Activated naive CD4-positive, alpha-beta T cell treated with anti-CD3 and anti-CD28 coated beads for 36 hours (primary cell): ENCODE measurements at regions not wholly inside any gene's neighbourhood (a gene's known extent, or its start where the extent isn't known, plus 50 kb on each side); places are given as distances from the start of the nearest gene placed in this dataset.

Experiments
- CTCF ChIA-PET: fragments of 350-600 bp; sonication (Branson Sonifier 250); formaldehyde crosslinking; loops from one replicate; lab custom pipeline; 2021; ENCODE audit warnings: antibody characterized with exemption; lab: Charles Lee
- DNase-seq: peaks from one replicate; pipeline ENCODE4 v3.0.0-alpha.2; 2020
- H3K27ac Mint-ChIP-seq: one replicate; pipeline ENCODE4 v1.8.0; 2021; ENCODE audit warnings: mild to moderate bottlenecking, mixed read lengths
- H3K27me3 Mint-ChIP-seq: one replicate; pipeline ENCODE4 v1.8.0; 2021; ENCODE audit warnings: low read depth, mixed read lengths
- H3K36me3 Mint-ChIP-seq: one replicate; pipeline ENCODE4 v1.8.0; 2021; ENCODE audit warnings: low read depth, mixed read lengths
- H3K4me1 Mint-ChIP-seq: one replicate; pipeline ENCODE4 v1.8.0; 2021; ENCODE audit warnings: low read depth, mixed read lengths
- H3K4me3 Mint-ChIP-seq: one replicate; pipeline ENCODE4 v1.8.0; 2021; ENCODE audit warnings: mild to moderate bottlenecking, moderate library complexity, mixed read lengths
- H3K9me3 Mint-ChIP-seq: one replicate; pipeline ENCODE4 v1.8.0; 2021; ENCODE audit warnings: mixed read lengths
- intact Hi-C: fragments of 100-400 bp; cut with micrococcal nuclease; formaldehyde crosslinking; loops from one replicate; pipeline ENCODE4 v1.15.1; 2023

DNA sequence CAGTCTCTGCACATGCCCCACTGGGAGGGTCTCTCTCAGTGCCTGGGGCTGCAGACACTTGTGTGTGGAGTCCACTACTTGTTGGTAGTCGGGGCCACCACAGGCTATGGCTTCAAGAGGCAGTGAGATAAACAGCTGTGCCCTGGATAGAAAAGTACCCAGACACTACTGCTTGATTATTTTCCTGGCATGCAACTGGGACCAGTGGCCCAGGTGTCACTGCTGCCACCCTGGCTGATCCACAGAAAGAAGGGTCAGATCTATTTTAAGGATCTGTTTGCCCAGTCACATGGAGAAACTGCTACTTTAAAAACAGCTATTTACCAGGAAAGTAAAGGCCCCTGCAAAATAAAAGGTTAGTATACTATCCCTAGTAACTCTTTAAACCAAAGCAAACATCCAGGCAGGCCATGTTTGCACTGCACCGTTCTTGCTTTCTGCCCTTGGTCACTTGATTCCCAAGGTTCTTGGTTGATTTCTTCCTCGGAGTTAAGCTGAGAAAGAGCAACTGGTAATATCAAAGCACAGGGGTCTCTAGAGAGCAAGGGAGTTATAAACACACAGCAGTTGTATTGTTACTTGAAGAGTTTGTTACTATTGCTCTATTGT lies 99.9 kb downstream of the GLUL start:
- CTCF ChIA-PET: interaction anchor here (2.5 kb wide), 1 partner anchor 148 kb away, joined by 11 read pairs; no protein-coding TSS in a partner anchor
- no peaks in the 10 kb centered on the region for H3K27me3 Mint-ChIP-seq
- H3K4me3 Mint-ChIP-seq: no peak overlapping the region
- intact Hi-C loops: no loop called here
- DNase-seq: no peak
- no peaks in the 10 kb centered on the region for H3K36me3 Mint-ChIP-seq
- H3K4me1 Mint-ChIP-seq: no peaks in the 10 kb centered on the region
- no peak overlapping the region for H3K27ac Mint-ChIP-seq
- no peaks in the 10 kb centered on the region for H3K9me3 Mint-ChIP-seq

DNA sequence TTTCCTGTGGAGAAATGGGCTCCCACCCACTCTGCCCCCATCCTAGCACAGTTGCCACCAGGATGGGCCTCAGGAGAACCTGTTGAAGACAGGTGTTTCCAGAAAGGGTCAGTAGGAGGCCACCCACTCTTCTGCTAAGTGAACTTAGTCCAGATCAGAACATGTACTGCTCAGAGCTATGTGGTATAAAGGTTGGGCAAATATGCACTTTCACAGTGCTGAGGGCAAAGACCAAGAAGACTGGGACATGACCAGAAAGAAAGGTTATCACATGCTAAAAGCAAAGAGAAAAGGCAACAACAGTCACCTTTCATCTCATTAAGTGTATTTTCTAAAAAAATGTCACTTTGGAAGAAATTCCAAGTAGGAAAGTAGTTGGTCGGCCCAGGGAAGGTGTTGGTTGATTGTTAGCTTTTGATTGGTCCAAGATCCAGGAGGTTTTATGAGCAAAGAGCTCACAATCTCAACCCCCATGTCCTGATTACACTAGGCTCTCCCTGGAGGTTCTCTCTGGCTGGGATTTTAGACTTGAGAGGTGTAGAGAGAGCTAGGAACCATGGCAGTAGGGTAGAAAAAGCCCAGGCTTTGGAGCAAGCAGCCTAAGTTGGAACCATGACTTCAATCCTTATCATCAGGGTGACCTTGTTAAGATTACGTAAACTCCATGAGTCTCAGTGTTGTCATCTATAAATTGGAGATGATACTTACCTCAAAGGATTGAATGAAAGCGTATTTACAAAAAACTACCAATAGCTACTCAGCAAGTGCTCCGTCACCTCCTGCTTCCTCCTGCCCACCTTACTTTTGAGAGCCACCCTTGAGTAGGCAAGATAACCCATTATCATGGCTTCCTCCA lies 102.6 kb downstream of the GLUL start:
- no peaks in the 10 kb centered on the region for H3K27me3 Mint-ChIP-seq
- H3K36me3 Mint-ChIP-seq: no peaks in the 10 kb centered on the region
- H3K27ac Mint-ChIP-seq: no peak overlapping the region
- no peaks in the 10 kb centered on the region for H3K9me3 Mint-ChIP-seq
- intact Hi-C loops: no loop called here
- CTCF ChIA-PET: interaction anchor here (1.4 to 2.5 kb wide), 2 partner anchors 40 to 146 kb away, joined by 4 to 11 read pairs; no protein-coding TSS in a partner anchor
- H3K4me3 Mint-ChIP-seq: no peak overlapping the region
- no peak for DNase-seq
- H3K4me1 Mint-ChIP-seq: peaks cover 5% of the 10 kb centered on the region

DNA sequence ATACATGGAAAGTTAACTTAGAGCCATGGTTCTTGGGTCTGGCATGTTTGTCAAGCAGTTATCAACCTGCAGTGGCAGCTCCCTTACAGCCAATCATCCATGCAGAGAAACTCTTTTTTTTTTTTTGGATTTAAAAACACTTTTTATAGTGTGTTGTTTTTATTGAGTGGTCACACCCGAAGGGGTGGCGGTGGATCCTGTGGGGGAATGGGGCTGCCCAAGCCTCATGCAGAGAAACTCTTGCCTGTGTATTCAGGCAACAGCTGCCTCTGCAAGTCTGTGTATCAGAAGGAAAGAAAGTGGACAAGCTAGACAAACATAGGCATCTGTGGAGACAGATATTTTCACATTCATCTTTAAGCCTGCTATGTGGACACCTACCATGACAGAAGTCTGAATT lies 104.8 kb downstream of the GLUL start:
- Mint-ChIP-seq H3K4me1 (peaks cover 8% of the 10 kb centered on the region), H3K27ac (no peak overlapping the region), H3K36me3 (no peaks in the 10 kb centered on the region), H3K27me3 (no peaks in the 10 kb centered on the region), H3K9me3 (no peaks in the 10 kb centered on the region), H3K4me3 (no peak overlapping the region)
- intact Hi-C loops: no loop called here
- no peak for DNase-seq
- CTCF ChIA-PET: interaction anchor here (0.6 kb wide), 1 partner anchor 992 kb away, joined by 3 read pairs; no protein-coding TSS in a partner anchor

DNA sequence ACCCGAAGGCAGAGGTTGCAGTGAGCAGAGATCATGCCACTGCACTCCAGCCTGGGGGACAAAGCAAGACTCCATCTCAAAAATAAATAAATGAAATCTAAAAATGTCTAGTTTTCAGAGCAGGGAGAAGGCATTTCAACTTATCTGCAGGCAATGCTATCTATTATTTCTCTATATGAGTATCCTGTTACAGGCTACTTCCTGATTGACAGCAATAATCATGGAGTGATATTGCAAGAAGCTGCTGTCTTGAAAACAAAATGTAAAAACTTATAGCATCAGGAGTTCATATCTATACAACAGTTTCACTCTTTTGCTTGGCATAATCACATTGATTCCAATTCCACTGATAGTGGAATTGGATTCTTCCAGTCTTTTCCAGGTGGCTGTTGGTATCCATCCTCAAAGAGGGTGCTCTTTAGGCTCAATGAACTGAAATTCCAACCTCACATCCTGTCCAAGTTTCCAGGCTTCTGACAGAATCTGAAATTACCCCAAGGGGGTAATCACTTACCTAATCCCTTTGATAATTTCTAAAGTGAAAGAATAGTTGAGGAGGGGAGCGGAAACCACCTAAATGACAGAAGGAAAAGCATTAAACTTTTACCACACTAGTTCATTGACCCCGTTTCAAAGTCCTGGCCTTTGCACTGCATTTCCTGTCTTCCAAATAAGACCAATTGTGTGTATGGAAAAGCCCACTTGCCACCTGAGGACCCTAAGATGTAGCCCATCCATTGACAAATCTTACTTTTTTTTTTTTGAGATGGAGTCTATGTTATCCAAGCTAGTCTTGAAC lies 107.6 kb downstream of the GLUL start:
- Mint-ChIP-seq H3K36me3 (no peaks in the 10 kb centered on the region), H3K4me1 (peaks cover 8% of the 10 kb centered on the region), H3K27me3 (no peaks in the 10 kb centered on the region), H3K27ac (no peak overlapping the region), H3K4me3 (no peak overlapping the region), H3K9me3 (no peaks in the 10 kb centered on the region)
- intact Hi-C loops: no loop called here
- DNase-seq: no peak
- CTCF ChIA-PET: interaction anchor here (0.6 to 1.5 kb wide), 2 partner anchors 141 to 1294 kb away, joined by 3 to 5 read pairs; no protein-coding TSS in a partner anchor

DNA sequence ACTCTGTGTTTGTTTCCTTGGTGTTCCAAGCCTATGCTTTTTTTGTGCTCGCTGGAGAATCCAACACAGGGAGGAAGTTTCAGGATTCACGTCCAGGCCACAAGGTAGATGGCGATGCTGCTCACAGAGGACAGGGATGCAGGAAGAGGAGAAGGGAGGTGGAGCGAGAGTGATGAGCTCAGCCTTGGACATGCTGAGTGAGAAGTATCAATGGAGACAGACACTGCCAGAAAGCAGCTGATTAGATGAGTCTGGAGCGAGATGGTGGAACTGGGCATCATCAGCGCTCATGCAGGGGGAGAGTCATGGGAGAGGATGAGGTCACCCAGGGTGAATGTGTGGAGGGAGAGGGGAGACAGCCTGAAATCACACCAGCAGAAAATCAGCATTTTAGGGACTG lies 110.0 kb downstream of the GLUL start:
- CTCF ChIA-PET: no interaction called here
- no peak for DNase-seq
- no peaks in the 10 kb centered on the region for H3K9me3 Mint-ChIP-seq
- intact Hi-C loops: no loop called here
- no peak overlapping the region for H3K4me3 Mint-ChIP-seq
- H3K36me3 Mint-ChIP-seq: no peaks in the 10 kb centered on the region
- no peak overlapping the region for H3K27ac Mint-ChIP-seq
- H3K27me3 Mint-ChIP-seq: no peaks in the 10 kb centered on the region
- H3K4me1 Mint-ChIP-seq: peaks cover 8% of the 10 kb centered on the region

DNA sequence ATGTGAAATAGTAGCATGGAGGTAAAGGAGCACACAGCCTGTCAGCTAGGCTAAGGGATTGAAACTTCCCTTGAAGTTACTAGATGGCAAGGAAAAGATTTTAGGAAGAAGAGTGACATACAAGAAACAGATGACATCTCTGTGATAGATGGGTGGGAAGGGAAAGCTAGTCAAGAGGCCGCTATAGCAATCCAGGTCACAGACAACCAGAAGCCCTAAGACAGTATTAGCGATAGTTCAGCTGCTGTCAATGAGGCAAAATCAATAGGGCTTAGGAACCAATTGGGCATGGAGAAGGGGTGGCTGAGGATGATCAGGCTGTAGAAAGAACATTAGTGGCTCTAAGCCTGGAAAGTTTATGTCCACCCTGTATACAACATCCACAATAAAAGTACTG lies 111.1 kb downstream of the GLUL start:
- Mint-ChIP-seq H3K36me3 (no peaks in the 10 kb centered on the region), H3K4me1 (peaks cover 8% of the 10 kb centered on the region), H3K27ac (no peak overlapping the region), H3K4me3 (no peak overlapping the region), H3K9me3 (no peaks in the 10 kb centered on the region), H3K27me3 (no peaks in the 10 kb centered on the region)
- intact Hi-C loops: no loop called here
- no peak for DNase-seq
- CTCF ChIA-PET: interaction anchor here (0.9 kb wide), 1 partner anchor 137 kb away, joined by 6 read pairs; no protein-coding TSS in a partner anchor

DNA sequence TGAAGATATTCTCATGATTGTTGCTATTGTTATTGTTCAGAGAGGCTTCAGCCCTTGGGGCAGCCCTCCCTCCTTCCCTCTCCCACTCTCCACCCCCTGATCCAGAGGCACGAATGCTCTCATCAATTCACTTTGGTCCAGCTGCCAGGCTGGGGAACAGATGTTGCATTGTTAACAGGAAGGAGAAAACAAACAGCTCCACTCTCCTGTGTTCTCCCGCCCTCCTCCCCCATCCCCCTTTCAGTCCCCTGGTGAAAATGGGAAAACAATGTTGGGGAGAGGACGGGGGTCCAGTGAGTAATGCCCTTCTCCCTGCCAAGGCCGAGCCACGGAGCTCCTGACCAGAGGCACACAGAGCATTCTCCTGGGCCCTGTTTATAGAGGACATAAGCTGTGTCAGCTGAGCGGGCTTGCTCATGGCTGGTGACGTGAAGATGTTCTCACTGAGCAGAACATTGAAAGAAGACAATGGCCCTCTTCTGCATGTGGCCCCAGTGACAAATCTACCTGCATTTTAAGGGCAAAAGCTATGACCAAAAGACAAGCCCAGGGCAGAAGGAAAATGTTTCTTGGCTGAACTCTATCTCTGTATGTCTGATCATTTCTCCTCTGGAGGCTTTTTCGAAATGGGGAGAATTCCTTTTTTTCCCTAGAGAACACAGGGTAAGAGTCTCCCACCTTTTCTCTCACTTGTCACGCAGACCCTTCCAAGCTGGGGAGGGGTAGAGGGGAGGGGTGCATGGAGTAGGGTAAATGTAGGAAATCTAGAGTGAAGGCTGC lies 111.7 kb downstream of the GLUL start:
- CTCF ChIA-PET: no interaction called here
- no peak for DNase-seq
- intact Hi-C loops: no loop called here
- Mint-ChIP-seq H3K27ac (no peak overlapping the region), H3K36me3 (no peaks in the 10 kb centered on the region), H3K9me3 (no peaks in the 10 kb centered on the region), H3K4me3 (no peak overlapping the region), H3K4me1 (peaks cover 8% of the 10 kb centered on the region), H3K27me3 (no peaks in the 10 kb centered on the region)

DNA sequence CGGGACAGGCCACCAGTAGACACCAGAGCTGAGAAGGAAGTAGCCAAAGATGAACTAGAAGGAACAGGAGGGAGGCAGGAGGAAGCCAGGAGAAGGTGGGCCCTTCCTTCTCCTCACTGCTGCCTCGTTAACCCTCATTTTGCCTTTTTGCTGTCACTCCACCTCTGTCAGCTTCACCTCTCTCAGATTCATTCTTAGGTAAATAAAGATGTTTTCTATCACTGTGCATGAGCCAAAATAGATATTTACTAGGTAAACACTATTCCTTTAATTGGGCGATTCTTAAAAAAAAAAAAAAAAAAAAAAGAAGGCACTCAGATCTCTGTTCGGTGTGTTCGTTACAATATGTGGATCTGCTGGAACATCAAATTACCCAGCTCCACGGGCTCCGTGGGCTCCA lies 112.3 kb downstream of the GLUL start:
- no peaks in the 10 kb centered on the region for H3K9me3 Mint-ChIP-seq
- H3K4me3 Mint-ChIP-seq: no peak overlapping the region
- peaks cover 6% of the 10 kb centered on the region for H3K4me1 Mint-ChIP-seq
- H3K36me3 Mint-ChIP-seq: no peaks in the 10 kb centered on the region
- DNase-seq: no peak
- no peak overlapping the region for H3K27ac Mint-ChIP-seq
- CTCF ChIA-PET: no interaction called here
- H3K27me3 Mint-ChIP-seq: no peaks in the 10 kb centered on the region
- intact Hi-C loops: no loop called here

DNA sequence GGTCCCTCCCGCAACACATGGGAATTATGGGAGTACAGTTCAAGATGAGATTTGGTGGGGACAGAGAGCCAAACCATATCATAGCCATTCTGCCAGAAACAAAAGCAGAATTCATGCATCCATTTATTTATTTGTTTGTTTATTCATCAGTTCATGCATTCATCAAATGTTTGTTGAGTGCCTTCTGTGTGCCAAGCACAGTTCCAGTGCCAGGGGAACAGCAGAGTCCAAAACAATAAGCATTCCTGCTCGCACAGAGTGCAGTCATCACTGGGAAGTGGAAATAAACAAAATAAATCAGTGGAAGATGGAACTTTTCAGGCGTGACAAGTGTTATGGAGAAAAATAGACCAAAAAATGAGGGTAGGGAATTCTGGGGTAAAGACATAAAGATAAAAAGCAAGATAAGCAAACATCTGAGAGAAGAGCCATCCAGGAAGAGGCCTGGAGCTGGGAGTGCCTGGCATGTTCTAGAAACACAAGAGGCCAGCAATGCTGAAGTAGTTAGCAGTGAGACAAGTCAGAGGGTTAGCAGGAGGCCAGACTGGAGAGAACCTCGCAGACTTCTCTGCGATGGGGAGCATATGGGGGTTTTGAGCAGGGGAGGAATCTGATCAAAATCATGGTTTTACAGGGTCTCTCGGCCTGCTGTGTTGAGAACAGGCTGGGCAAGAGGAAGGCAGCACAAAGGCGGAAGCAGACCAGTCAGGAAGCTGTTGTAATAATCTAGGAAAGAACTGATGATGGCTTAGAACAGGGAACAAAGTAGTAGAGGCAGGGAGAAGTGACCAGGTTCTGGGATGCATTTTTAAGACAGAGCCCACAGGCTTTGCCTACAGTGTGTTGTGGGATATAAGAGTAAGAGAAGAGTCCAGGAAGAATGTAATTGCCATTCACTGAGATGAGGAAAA lies 113.2 kb downstream of the GLUL start:
- intact Hi-C loops: no loop called here
- no peak overlapping the region for H3K27ac Mint-ChIP-seq
- CTCF ChIA-PET: no interaction called here

DNA sequence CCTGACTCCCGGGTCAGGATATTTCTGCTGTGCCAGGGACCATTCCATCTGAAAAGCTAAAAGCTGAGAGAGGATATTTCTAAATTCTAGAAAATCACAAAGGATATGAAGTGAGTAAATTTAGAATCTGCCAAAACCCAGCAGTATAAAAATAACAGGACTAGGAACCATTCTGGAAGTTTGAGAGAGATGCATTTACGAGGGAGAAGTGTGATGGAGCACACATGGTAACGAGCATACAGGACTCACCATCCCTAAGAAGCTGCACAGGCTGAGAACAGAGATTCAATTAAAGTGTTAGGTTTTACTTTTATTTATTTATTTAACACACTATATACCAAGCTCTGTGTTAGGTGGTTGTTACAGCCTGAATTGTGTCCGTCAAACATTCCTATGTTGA lies 116.3 kb downstream of the GLUL start:
- H3K4me3 Mint-ChIP-seq: no peak overlapping the region
- no peaks in the 10 kb centered on the region for H3K9me3 Mint-ChIP-seq
- no peak overlapping the region for H3K27ac Mint-ChIP-seq
- H3K27me3 Mint-ChIP-seq: no peaks in the 10 kb centered on the region
- no peaks in the 10 kb centered on the region for H3K4me1 Mint-ChIP-seq
- CTCF ChIA-PET: interaction anchor here (1.1 kb wide), 1 partner anchor 122 kb away, joined by 4 read pairs; no protein-coding TSS in a partner anchor
- no peak for DNase-seq
- H3K36me3 Mint-ChIP-seq: no peaks in the 10 kb centered on the region
- intact Hi-C loops: no loop called here

More for the DNA sequence above, 113.2 kb downstream of the GLUL start:
- Mint-ChIP-seq H3K36me3 (no peaks in the 10 kb centered on the region), H3K27me3 (no peaks in the 10 kb centered on the region), H3K4me3 (no peak overlapping the region), H3K9me3 (no peaks in the 10 kb centered on the region), H3K4me1 (no peaks in the 10 kb centered on the region)
- no peak for DNase-seq

DNA sequence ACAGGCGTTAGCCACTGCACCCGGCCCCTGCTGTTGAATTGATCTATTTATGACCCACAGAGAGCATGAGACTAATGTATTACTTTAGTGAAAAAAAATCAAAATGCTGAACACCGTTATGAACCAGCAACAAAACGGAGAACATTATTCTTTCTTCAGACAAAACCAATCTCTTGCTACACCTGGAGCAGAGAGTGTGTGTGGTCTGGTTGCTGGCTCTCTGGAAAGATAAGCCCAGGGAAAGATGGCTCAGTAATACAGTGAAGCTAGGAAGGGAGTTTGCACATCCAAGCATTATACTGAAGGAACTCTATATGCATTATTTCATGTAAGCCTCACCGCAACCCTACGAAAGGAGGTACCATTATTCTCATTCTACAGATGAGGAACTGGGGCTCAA lies 117.0 kb downstream of the GLUL start:
- Mint-ChIP-seq H3K36me3 (no peaks in the 10 kb centered on the region), H3K4me1 (no peaks in the 10 kb centered on the region), H3K9me3 (no peaks in the 10 kb centered on the region), H3K27ac (no peak overlapping the region), H3K4me3 (no peak overlapping the region), H3K27me3 (no peaks in the 10 kb centered on the region)
- intact Hi-C loops: no loop called here
- no peak for DNase-seq
- CTCF ChIA-PET: no interaction called here
